Hematopoietic multipotent progenitor cell treated with erythropoietin and hydrocortisone succinate and interleukin-3 and kit ligand, for 6 days (in vitro differentiated cells): ENCODE measurements at regions not wholly inside any gene's neighbourhood (a gene's known extent, or its start where the extent isn't known, plus 50 kb on each side); places are given as distances from the start of the nearest gene placed in this dataset.
"Not testable (repeated sequence)": the region's sequence is repeated elsewhere in the genome, so short reads cannot be mapped to it uniquely, and the experiment has no call there.

Experiments used
- DNase-seq: peaks from one replicate; pipeline ENCODE4 v3.0.0-alpha.2; 2015

DNA sequence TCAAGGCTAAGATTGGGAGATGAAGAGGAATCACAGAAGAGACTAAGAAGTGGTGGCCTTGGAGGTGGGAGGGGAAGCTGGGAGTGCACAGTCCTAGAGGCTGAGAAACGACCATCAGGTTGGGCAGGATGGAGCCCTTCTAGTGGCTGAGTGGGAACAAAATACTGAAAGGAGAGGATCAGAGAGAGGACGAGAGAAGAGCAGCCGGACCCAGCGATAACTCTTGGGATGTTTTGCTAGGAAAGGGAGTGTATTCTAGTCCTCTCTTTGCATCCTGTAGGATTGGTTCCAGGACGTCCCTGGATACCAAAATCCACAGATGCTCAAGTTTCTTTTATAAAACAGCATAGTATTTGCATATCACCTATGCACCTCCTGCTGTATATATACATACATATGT lies 143.8 kb downstream of the CRLF3 start:
- DNase-seq: not testable (repeated sequence)

DNA sequence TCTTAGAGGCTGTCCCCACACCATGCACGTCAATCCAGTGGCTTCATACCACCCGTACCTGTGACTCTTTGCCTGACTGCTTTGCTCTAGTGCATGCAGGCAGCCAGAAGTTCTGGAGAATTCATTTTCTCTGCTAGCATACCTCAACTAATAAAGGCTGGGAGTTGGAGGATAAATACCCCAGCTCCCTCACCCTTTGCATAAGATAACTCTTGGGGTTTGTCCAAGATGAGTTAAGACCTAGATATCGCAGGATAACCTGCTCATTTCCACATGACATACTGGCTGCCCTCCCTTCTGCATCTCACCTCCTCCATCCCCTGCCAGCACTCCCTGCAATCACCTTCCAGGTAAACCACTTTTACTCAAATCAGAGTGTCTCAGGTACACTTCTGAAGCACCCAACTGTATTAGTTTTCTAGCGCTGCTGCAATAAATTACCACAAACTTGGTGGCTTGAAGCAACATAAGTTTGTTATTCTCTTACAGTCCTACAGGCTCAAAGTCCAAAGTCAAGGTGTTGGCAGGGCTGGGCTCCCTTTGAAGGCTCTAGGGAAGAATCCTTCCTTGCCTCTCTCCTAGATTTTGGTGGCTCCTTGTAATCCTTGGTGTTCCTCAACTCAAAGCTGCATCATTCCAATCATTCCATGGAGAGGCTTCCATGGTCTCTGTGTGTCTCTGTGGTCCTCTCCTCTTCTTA lies 146.8 kb downstream of the CRLF3 start:
- DNase-seq: no peak

DNA sequence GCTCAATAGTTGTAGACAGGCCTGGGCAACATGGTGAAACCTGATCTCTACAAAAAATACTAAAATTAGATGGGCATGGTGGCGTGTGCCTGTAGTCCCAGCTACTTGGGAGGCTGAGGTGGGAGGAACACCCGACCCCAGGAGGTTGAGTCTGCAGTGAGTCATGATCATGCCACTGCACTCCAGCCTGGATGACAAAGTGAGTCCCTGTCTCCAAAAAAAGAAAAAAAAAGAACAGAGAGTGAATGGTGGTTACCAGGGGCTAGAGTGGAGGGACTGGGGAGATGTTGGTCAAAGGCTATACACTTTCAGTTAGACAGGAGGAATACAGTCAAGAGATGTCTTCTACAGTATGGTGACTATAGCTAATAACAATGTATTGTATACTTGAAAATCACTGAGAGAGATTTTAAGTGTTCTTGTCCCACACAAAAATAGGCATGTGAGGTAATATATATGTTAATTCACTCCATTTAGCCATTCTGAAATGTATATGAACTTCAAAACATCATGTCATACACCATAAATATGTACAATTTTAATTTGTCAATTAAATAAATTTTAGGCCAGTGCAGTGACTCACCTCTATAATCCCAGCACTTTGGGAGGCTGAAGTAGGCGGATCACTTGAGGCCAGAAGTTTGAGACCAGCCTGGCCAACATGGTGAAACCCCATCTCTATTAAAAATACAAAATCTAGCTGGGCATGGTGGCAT lies 148.6 kb downstream of the CRLF3 start:
- DNase-seq: not testable (repeated sequence)

DNA sequence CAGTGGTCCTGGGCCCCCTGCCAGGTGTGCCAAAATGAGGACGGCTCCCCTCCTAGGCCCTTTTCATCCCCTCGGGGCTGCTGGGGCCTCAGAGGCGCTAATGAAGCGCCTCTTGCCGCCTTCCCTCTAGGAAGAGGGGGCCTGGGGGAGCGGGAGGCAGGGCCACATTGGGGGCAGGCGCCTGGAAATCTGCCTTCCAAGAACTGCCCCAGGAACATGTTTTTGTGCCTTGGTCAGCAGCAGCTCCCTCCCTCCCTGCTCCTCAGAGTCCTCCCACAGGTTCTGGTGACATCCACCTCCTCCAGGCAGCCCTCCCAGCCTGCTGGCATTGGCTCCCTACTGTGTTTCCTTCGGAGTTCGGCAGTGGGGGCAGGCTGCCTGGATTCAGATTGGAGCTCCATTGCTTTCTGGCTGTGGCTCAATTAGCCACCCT lies 155.3 kb downstream of the CRLF3 start:
- DNase-seq: not testable (repeated sequence)

DNA sequence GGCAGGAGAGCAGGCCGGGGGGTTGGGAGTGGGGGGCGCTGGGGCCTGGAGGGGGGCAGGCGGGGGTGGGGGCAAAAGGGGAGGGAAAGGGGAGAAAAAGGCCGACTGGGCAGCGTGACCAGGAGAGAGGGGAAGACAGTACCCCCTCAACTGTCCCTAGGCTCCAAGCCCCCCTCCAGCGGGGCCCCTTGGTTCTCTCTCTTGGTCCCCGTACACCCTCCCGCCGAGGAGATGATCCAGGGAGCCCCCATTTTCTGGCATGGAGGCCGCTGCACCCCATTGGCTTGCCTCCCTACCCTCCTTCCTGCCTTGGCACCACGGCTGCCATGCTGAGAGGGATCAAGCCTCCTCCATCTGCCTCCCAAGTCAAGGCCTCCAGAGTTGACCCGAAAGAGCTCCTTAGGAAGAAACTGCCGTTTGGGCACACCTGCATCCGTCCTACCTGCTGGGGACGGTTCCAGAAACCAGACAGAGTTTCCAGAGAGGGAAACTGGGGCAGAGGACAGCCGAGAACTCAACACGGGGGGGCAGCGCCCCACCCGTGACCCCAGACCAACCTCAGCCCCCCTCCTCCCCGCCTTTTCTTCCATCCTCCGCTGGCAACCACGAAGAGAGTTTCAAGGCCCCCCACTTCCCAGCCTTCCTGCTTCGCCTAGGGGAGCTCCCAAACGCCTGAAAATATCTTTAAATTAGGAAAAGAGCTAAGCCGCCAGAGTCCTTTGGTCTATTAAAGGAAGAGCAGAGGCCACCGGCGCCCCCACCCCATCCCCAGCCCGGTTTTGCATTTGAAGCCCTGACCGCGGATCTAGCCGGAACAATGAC lies 155.9 kb downstream of the CRLF3 start:
- DNase-seq: not testable (repeated sequence)

DNA sequence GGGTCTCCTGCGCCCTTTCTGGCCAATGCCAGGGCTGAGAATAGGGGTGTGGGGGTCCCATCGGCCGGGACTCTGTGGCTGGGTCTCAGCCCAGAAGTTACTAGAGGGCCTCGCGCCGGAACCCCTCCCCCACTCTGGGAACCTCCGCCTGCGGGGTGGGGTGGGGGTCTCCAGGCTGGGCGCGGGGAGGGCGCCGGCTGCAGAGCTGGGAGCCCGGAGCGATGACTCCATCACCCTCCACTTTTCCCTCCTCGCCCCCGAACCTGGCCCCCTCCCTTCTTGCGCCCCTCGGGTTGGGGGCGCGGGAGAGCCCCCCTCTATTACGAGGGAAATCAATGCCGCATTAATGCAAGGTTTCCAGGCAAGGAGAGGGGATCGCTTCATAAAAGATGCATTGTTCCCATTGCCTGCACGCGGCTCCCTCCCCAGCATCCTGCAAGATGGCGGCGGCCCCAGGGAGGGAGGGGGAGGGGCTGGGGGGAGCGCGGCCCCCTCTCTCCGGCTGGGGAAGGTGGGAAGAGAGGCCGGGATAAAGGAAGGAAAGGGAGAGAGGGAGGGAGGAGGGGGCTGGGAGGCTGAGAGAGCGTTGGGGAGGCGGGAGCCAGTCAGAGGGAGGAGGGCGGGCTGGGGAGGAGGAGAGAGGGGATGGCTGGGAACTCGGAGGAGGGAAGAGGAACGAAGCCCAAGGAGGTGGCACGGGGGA lies 156.7 kb downstream of the CRLF3 start:
- not testable (repeated sequence) for DNase-seq

DNA sequence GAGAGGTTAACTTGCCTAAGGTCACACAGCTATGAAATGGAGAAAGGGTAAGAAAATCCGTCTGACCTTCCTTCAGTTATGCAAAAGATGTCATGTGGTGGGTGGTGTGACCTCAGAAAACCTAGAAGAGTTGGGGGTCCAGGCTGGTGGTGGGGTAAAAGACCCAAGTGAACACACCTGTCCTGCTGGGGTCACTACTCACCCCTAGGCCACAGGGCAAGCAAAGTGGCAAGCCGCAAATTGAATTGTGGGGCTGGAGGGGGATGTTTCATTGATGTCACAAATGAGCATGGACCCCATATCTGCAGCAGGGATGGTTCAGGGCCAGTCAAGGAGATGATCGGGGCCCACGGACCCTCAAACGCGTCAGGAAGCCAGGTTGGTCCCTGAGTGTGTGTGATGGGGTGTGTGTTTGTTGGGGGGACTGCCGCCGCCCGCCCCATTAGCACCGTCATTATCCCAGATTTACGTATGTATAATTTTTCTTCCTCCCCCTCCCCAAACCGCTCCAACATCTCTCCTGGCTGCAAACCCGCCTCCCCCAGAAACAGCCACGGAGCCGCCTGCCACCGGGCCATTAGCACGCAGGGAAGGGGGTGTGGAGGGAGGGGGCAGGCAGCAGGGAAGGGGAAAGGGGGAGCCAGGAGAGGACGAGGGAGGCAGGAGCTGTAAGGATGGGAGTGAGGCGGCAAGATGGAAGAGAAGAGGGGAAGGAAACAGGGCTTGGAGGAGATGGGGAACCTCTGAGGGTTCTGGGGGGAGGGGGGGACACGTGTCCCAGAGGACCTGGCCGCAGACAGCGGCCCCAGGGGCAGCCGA lies 157.4 kb downstream of the CRLF3 start:
- not testable (repeated sequence) for DNase-seq

DNA sequence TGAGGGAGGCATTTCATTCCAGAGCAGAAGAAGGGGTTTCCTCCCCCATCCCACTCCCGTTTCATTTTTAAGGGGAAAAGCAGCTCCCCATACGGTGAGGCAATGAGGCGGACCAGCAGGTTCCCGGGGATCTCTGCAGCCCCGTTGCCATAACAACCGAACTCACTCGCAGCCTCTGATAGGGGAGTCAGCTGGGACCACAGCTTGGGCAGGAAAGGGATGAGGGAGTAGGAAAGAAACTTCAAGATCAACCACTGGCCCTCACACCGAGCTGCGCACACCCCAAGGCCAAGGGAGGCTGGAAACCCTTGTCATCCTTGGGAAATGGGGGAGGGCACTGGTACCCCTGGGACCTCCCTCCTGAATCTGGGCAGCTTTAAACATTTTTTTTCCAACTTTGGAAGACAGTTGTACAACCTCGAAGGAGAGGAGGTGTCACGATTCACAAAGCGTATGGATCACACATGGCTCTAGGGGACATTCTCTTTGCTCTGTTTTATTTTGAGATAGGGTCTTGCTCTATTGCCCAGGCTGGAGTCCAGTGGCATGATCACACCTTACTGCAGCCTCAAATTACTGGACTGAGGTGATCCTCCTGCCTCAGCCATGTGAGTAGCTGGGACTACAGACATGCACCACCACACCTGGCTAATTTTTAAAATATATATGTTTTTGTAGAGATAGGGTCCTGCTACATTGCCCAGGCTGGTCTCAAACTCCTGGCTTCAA lies 160.6 kb downstream of the CRLF3 start:
- DNase-seq: not testable (repeated sequence)

DNA sequence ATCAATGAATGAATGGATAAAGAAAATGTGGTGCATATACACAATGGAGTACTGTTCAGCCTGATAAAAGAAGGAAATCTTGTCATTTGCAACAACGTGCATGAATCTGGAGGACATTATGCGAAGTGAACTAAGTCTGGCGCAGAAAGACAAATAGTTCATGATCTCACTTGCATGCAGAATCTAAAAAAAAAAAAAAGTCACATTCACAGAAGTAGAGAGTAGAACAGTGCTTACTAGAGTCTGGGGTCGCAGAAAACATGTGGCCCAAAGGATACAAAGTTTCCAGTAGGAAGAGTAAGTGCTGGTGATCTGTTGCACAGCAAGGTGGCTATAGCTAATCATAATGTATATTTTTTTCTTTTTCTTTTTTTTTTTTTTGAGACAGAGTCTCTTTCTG lies 167.3 kb downstream of the CRLF3 start:
- not testable (repeated sequence) for DNase-seq

DNA sequence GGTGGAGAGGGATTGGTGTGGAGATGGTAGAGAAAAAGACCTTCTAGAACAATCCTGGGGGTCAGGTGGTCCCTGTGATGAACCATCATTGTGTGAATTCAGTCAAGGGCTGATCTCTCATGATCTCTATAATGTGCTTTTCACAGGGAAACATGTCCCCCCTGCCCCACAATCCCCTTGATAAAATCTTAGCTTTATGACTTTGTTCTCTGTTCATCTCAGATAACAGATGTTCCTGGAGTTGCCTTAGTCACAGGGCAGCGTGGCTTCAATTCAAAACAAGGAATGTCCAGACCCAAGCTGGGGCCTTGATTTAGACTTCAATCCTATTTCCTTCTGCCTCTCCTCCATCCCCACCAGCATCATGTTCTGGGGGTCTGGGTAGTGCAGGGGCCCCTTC lies 171.5 kb downstream of the CRLF3 start:
- DNase-seq: not testable (repeated sequence)

DNA sequence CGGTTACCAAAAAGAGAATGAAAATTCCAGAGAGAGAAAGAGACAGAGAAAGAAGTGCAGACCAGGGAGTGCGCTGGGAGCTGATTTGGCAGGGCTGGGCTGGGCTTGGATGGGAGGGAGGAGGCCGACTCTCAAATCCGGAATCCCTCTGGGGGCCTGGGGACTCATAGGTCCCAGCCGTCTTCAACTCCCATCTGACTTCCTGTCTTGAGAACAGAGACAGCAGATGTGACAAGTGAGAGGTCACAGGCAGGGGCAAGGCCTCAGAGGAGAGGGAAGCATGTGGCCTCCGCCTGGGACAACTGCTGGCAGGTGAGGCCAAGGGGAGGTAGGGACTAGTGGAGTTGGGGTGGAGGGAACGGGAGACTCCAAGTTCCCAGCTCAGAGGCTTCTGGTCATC lies 172.9 kb downstream of the GOSR1 start:
- not testable (repeated sequence) for DNase-seq

DNA sequence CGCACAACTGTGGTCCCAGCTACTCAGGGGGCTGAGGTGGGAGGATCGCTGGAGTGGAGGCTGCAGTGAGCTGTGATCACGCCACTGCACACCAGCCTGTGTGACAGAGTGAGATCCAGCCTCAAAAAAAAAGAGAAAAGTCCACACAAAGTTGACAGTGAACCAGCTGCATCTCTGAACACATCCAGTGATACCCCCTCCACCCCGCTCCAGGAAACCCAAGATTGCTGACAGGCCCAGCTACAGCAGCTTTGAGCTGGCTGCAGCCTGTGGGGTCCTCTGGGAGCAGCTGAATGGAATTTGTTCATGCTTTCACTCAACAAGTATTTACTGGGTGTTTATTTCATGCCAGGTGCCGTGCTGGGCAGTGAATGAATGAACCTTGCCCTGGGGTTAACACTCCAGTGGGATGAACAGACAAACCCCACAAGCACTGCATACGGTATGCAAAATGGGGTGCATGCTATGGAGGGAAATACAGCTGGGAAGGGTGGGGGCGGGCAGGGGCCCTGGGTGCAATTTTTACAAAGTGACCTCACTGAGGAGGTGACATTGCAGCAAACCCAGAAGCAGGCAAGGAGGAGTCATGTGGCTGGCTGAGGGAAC lies 170.9 kb downstream of the GOSR1 start:
- not testable (repeated sequence) for DNase-seq

DNA sequence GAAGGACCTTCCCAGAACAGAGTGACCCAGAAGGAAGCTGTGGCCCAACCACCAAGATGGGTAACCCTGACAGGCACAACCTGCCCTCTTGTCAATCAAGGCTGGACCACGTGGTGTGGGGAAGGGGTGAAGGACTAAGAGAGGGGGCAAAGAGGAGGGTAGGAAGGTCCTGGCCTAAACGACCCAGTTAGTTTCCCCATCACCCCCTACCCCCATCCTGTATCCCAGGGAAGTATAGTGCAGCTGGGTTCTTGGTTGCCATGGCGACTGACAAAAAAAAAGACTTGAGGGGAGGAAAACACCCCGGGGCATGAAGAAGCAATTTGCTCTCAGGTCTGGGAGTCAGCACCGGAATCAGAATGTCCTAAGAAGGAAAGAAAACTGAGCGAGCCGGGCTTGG lies 168.7 kb downstream of the GOSR1 start:
- peak; percentile 11 for DNase-seq

DNA sequence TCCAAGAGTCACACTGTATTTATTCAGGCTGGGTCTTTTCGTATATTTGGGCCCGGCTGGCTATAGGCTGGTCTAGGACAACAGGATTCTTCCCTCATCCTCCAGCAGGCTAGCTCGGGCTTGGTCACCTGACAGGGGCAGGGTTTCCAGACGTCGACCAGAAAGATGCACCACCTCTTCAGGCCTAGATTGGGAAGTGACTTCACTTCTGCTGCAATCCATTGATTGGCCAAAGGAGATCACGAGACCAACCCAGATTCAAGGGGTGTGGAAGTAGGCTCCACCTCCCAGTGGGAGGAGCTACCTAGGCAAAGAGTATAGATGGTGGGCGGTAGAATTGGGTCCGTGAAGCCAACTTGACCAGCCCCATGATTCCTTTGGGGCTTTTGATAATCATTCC lies 167.5 kb downstream of the GOSR1 start:
- not testable (repeated sequence) for DNase-seq

DNA sequence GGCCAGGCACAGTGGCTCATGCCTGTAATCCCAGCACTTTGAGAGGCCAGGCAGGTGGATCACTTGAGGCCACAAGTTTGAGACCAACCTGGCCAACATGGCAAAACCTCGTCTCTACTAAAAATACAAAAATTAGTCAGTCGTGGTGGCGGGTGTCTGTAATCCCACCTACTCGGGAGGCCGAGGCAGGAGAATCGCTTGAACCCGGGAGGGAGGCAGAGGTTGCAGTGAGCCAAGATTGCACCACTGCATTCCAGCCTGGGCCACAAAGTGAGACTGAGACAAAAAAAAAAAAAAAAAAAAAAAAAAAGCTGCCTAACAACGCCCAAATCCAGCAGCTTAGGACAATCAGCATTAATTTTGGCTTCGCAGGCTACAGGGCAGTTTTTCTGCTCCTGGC lies 167.1 kb downstream of the GOSR1 start:
- not testable (repeated sequence) for DNase-seq

DNA sequence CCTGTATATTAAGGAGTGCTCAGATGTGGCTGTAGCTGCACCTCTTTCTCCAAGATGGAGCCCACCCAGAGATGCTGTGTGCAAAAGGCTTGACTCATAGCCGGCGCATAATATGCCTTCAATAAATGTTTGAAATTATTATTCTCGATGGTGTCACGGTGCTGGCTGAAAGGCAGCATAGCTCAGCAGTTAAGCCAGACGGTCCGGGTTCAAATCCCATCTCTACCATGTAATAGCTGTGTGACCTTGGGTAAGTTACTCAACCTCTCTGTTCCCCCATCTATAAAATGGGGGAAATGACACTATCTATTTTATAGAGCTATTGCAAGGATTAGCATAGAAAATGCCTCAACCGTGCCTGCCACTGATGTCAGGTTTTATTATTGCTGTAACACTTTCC lies 164.2 kb downstream of the GOSR1 start:
- DNase-seq: not testable (repeated sequence)

DNA sequence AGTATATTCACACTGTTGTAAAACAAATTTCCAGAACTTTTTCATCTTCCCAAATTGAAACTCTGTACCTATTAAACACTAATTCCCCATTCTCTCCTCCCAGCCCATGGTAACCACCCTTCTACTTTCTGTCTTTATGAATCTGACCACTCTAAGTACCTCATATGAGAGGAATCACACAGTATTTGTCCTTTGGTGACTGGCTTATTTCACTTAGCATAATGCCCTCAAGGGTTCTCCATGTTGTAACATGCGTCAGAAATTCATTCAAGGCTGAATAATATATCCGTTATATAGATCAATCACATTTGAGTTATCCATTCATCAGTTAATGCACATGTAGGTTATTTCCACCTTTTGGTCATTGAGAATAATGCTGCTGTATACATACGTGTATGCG lies 162.2 kb downstream of the GOSR1 start:
- not testable (repeated sequence) for DNase-seq

DNA sequence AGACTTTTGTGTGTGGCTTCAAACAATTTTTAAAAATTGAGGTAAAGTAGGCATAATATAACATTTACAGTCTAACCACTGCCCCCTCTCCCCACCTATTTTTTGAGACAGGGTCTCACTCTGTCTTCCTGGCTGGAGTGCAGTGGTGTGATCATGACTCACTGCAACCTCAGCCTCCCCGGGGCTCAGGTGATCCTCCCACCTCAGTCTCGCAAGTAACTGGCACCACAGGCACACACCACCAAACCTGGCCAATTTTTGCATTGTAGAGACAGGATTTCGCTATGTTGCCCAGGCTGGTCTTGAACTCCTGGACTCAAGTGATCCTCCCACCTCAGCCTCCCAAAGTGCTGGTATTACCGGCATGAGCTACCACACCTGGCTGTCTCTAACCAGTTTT lies 161.8 kb downstream of the GOSR1 start:
- DNase-seq: not testable (repeated sequence)

DNA sequence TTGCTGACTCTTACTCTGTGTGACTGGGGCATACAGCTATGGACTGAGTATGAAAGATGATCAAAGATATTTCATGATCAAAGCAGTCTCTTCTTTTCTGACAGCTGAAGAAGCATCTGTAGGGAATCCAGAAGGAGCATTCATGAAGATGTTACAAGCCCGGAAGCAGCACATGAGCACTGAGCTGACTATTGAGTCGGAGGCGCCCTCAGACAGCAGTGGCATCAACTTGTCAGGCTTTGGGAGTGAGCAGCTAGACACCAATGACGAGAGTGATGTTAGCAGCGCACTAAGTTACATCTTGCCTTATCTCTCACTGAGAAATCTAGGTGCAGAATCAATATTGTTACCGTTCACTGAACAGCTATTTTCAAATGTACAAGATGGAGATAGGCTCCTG lies 154.4 kb downstream of the GOSR1 start:
- DNase-seq: not testable (repeated sequence)

DNA sequence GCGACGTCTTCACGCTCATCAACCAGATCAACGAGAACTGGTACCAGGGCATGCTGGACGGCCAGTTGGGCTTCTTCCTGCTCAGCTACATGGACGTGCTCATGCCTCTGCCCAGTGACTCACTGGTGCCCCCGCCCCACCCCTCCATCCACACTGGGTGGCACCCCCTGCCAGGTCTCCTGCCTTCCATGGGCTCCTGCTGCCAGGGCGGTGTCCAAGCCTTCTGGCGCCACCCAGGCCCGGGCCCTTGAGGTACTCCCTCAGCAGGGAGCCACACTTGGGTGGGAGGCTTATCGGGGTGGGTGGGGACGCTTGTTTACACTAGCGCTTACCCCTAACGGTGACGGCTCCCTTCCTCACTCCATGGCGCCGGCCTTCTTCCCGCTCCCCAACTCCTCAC lies 148.2 kb downstream of the GOSR1 start:
- not testable (repeated sequence) for DNase-seq

DNA sequence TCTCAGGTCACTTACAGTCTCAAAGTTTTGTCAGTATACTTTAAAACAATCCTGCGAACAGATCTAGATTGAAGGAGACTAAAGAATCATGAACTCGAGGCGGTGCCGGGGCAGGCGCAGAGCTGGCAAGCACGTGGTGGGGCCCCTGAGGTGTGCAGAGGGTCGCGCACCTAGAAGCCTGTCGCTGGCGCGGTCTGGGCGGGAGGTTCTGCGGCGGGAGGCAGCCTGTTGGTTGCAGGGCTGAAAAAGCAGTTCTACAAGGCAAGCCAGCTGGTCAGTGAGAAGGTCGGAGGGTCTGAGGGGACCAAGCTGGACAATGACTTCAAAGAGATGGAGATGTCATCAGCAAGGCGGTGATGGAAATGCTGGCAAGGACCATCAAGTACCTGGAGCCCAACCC lies 147.0 kb downstream of the GOSR1 start:
- DNase-seq: not testable (repeated sequence)
